ENCODE measurements at regions not wholly inside any gene's neighbourhood (a gene's known extent, or its start where the extent isn't known, plus 50 kb on each side); places are given as distances from the start of the nearest gene placed in this dataset.

DNA sequence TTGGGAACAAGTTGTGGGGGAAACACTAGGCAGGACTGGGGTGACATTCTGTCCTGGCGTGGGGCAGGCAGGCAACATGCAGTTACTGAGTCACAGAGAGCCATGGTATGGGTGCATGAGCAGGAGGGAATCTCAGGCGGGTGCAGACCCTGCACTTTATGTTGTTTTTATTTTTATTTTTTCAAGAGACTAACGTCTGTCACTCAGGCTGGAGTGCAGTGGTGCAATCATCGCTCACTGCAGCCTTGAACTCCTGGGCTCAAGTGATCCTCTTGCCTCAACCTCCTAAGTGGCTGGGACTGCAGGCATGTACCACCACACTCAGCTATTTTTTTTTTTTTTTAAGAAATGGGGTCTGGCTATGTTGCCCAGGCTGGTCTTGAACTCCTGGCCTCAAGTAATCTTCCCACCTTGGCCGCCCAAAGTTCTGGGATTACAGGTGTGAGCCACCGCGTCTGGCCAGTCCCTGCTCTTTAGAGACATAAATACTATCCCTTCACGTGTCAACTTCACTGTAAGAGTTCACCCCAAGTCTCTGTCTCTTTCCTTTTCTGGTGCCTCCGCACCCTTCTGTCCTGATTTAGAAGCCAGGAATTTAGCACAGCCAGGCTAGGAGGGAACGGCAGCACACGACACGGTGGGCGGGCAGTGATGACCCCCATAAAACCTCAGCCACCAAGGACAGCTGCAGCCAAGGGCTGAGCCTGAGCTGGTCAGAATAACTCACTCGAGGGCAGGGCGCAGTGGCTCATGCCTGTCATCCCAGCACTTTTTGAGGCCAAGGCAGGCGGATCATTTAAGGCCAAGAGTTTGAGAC, 72.8 kb upstream of the IQSEC1 start:
- TF ChIP-seq, protein P1, sequence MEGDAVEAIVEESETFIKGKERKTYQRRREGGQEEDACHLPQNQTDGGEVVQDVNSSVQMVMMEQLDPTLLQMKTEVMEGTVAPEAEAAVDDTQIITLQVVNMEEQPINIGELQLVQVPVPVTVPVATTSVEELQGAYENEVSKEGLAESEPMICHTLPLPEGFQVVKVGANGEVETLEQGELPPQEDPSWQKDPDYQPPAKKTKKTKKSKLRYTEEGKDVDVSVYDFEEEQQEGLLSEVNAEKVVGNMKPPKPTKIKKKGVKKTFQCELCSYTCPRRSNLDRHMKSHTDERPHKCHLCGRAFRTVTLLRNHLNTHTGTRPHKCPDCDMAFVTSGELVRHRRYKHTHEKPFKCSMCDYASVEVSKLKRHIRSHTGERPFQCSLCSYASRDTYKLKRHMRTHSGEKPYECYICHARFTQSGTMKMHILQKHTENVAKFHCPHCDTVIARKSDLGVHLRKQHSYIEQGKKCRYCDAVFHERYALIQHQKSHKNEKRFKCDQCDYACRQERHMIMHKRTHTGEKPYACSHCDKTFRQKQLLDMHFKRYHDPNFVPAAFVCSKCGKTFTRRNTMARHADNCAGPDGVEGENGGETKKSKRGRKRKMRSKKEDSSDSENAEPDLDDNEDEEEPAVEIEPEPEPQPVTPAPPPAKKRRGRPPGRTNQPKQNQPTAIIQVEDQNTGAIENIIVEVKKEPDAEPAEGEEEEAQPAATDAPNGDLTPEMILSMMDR (IDR thresholded peaks at IDR 0.05): no peak
- TF ChIP-seq POLR2A (IDR thresholded peaks at IDR 0.05) (no peak), POLR2AphosphoS5 (IDR thresholded peaks at IDR 0.05) (no peak), EP300 (IDR thresholded peaks at IDR 0.05) (no peak)

Data from stomach (tissue), 4 donors.